Neural cell (in vitro differentiated cells): ENCODE measurements at regions not wholly inside any gene's neighbourhood (a gene's known extent, or its start where the extent isn't known, plus 50 kb on each side); places are given as distances from the start of the nearest gene placed in this dataset.

ENCODE experiments used
- CTCF ChIP-seq: fragments of 450-650 bp; IDR thresholded peaks from 2 replicates; pipeline ENCODE4 v1.5.1; 2014; ENCODE audit warnings: antibody characterized with exemption, mild to moderate bottlenecking, moderate library complexity; ENCODE audit not compliant: poor library complexity, severe bottlenecking
- RAD21 ChIP-seq: fragments of 450-650 bp; conservative IDR thresholded peaks from 2 replicates; pipeline ENCODE4 v1.6.1; 2014; ENCODE audit warnings: antibody characterized with exemption, mild to moderate bottlenecking, moderate library complexity
- TAF1 ChIP-seq: IDR thresholded peaks from 2 replicates; pipeline ENCODE4 v1.6.1; 2012; ENCODE audit warnings: low read depth

- TF ChIP-seq CTCF (no peak), RAD21 (no peak), TAF1 (no peak)
Measured at GRCh38 chr4:174037631-174038030, 245.8 kb downstream of the FBXO8 start.
